ENCODE measurements at regions not wholly inside any gene's neighbourhood (a gene's known extent, or its start where the extent isn't known, plus 50 kb on each side); places are given as distances from the start of the nearest gene placed in this dataset.

DNA sequence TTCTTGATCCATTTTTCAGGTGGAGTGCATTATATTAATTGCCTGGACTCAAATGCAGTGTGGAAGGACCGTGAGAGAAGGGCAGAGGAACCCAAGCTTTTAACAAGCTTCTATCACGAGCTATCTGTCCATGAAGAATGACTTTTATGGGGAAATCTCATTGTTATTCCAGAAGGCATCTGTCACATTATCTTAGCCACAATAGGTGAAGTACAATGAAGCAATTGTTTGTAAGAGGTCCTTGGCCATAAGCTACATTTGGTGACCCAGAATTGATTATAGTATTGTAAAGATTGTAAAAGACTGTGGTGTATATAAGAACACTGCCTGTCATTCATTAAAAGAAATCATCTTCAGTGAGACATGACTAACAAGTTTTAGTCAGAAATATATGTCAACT, 58.6 kb upstream of the RELN start:
- BruUV-seq (replicated peaks), result no TSS peak
- H3K27me3 Mint-ChIP-seq (ENCODE audit: insufficient read depth, unreplicated experiment), result peaks cover 14% of the 10 kb centered on the region
- POLR2A ChIA-PET, result no interaction called here
- intact Hi-C loops (cut with micrococcal nuclease), result no loop called here
- no peak for DNase-seq (ENCODE audit: unreplicated experiment)
- CTCF ChIA-PET, result no interaction called here
- H3K9me3 Mint-ChIP-seq (ENCODE audit: unreplicated experiment), result peaks cover 7% of the 10 kb centered on the region
- H3K4me3 Mint-ChIP-seq (ENCODE audit: unreplicated experiment), result no peak overlapping the region
- no peak overlapping the region for H3K27ac Mint-ChIP-seq (ENCODE audit: low read depth, unreplicated experiment)
- peaks cover 6% of the 10 kb centered on the region for H3K36me3 Mint-ChIP-seq (ENCODE audit: insufficient read depth, unreplicated experiment)
- H3K4me1 Mint-ChIP-seq (ENCODE audit: insufficient read depth, unreplicated experiment), result no peaks in the 10 kb centered on the region
- TF ChIP-seq, protein P1, sequence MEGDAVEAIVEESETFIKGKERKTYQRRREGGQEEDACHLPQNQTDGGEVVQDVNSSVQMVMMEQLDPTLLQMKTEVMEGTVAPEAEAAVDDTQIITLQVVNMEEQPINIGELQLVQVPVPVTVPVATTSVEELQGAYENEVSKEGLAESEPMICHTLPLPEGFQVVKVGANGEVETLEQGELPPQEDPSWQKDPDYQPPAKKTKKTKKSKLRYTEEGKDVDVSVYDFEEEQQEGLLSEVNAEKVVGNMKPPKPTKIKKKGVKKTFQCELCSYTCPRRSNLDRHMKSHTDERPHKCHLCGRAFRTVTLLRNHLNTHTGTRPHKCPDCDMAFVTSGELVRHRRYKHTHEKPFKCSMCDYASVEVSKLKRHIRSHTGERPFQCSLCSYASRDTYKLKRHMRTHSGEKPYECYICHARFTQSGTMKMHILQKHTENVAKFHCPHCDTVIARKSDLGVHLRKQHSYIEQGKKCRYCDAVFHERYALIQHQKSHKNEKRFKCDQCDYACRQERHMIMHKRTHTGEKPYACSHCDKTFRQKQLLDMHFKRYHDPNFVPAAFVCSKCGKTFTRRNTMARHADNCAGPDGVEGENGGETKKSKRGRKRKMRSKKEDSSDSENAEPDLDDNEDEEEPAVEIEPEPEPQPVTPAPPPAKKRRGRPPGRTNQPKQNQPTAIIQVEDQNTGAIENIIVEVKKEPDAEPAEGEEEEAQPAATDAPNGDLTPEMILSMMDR (IDR thresholded peaks at IDR 0.05; ENCODE audit: unreplicated experiment), result no peak

DNA sequence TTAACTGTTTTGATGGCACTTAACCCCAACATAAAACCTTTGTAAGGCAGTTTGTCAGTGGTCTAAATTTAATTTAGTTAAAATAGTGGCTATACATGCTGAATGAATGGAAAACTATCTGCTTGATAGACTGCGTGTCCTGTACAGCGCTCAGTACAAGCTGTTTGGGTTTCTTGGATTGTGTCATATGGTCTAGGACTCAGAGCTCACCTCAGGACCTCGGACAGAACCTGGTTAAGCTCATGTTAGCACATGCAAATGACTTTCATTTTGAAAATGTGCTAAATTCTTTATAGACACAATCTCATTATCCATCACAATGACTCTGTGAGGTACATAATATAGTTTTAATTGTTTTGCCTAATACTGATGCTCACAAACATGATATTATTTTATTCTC, 55.7 kb upstream of the RELN start:
- CTCF ChIA-PET, result interaction anchor here (0.6 kb wide), 1 partner anchor 803 kb away, joined by 3 read pairs; no protein-coding TSS in a partner anchor

DNA sequence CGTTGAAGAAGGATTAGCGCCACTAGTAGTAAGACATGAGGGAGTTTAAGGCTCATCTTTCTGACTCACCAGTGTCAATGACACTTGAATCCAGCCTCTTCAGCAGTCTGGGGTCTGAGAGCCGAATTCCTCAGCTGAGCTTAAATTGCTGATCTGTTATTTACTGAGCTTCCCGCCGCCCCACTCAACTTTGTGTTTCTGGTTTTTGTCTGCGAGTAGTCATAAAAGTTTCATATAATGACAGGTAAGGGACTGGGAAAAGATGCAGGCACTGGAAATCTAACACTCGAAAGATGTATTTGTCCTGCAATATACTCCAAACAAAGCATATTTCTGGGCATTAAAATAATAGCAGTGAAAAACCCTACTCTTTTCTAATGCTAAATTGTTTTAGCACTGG, 51.2 kb upstream of the RELN start:
- intact Hi-C loops (cut with micrococcal nuclease), result no loop called here
- ChIA-PET CTCF (no interaction called here), POLR2A (no interaction called here)
- Mint-ChIP-seq H3K4me1 (ENCODE audit: insufficient read depth, unreplicated experiment) (no peaks in the 10 kb centered on the region), H3K36me3 (ENCODE audit: insufficient read depth, unreplicated experiment) (no peaks in the 10 kb centered on the region), H3K27me3 (ENCODE audit: insufficient read depth, unreplicated experiment) (peaks cover 11% of the 10 kb centered on the region), H3K4me3 (ENCODE audit: unreplicated experiment) (no peak overlapping the region), H3K9me3 (ENCODE audit: unreplicated experiment) (no peaks in the 10 kb centered on the region), H3K27ac (ENCODE audit: low read depth, unreplicated experiment) (no peak overlapping the region)
- TF ChIP-seq, protein P1 (IDR thresholded peaks at IDR 0.05; ENCODE audit: unreplicated experiment), result no peak
- DNase-seq (ENCODE audit: unreplicated experiment), result no peak
- no TSS peak for BruUV-seq (replicated peaks)

More for the DNA sequence above, 55.7 kb upstream of the RELN start:
- H3K27ac Mint-ChIP-seq (ENCODE audit: low read depth, unreplicated experiment), result no peak overlapping the region
- DNase-seq (ENCODE audit: unreplicated experiment), result peak; percentile 4
- H3K36me3 Mint-ChIP-seq (ENCODE audit: insufficient read depth, unreplicated experiment), result peaks cover 6% of the 10 kb centered on the region
- no peaks in the 10 kb centered on the region for H3K9me3 Mint-ChIP-seq (ENCODE audit: unreplicated experiment)
- POLR2A ChIA-PET, result no interaction called here
- no TSS peak for BruUV-seq (replicated peaks)
- intact Hi-C loops (cut with micrococcal nuclease), result no loop called here
- H3K4me1 Mint-ChIP-seq (ENCODE audit: insufficient read depth, unreplicated experiment), result no peaks in the 10 kb centered on the region
- TF ChIP-seq, protein P1 (IDR thresholded peaks at IDR 0.05; ENCODE audit: unreplicated experiment), result no peak
- H3K27me3 Mint-ChIP-seq (ENCODE audit: insufficient read depth, unreplicated experiment), result peaks cover 14% of the 10 kb centered on the region
- H3K4me3 Mint-ChIP-seq (ENCODE audit: unreplicated experiment), result no peak overlapping the region

GRCh38 chr7:104039363-104039762, 49.9 kb upstream of the RELN start:
- no TSS peak for BruUV-seq (replicated peaks)
- Mint-ChIP-seq H3K36me3 (ENCODE audit: insufficient read depth, unreplicated experiment) (no peaks in the 10 kb centered on the region), H3K9me3 (ENCODE audit: unreplicated experiment) (no peaks in the 10 kb centered on the region), H3K27ac (ENCODE audit: low read depth, unreplicated experiment) (no peak overlapping the region), H3K4me3 (ENCODE audit: unreplicated experiment) (no peak overlapping the region), H3K4me1 (ENCODE audit: insufficient read depth, unreplicated experiment) (no peaks in the 10 kb centered on the region), H3K27me3 (ENCODE audit: insufficient read depth, unreplicated experiment) (peaks cover 11% of the 10 kb centered on the region)
- intact Hi-C loops (cut with micrococcal nuclease), result no loop called here
- CTCF ChIA-PET, result no interaction called here
- TF ChIP-seq, protein P1 (IDR thresholded peaks at IDR 0.05; ENCODE audit: unreplicated experiment), result no peak
- no peak for DNase-seq (ENCODE audit: unreplicated experiment)
- POLR2A ChIA-PET, result no interaction called here

All from MCF 10A (cell line).